Uterus (tissue), 2 donors: ENCODE measurements at regions not wholly inside any gene's neighbourhood (a gene's known extent, or its start where the extent isn't known, plus 50 kb on each side); places are given as distances from the start of the nearest gene placed in this dataset.

Experiments
- CTCF ChIP-seq, 4 experiments: fragments of 200-600 bp in 2 of 4; fragments of 450-650 bp in 2 of 4; sonication (generic) in 2 of 4; IDR thresholded peaks; one replicate each; pipeline ENCODE4 v1.5.1; 2016 to 2019; ENCODE audit warnings: antibody characterized with exemption in 4 of 4, mild to moderate bottlenecking in 2 of 4, moderate library complexity in 1 of 4
- POLR2A ChIP-seq, 2 donors: fragments of 450-650 bp; IDR thresholded peaks; one replicate each; pipeline ENCODE4 v1.6.1; 2016; ENCODE audit warnings: antibody characterized with exemption in 2 of 2, mild to moderate bottlenecking in 1 of 2, moderate library complexity in 1 of 2

- no peak for TF ChIP-seq CTCF (IDR thresholded peaks at IDR 0.05)
- TF ChIP-seq POLR2A (IDR thresholded peaks at IDR 0.05) = no peak
Measured at GRCh38 chrX:137366018-137366633, 199.8 kb upstream of the ZIC3 start.
